Stimulated activated memory B cell treated with anti-CD40 and anti-IgM and Interleukin-4, amounts not matched to agents 10 μg/mL and 1 μg/mL and 100 μg/mL, for 72 hours (primary cell): ENCODE measurements at regions not wholly inside any gene's neighbourhood (a gene's known extent, or its start where the extent isn't known, plus 50 kb on each side); places are given as distances from the start of the nearest gene placed in this dataset.

Experiments used
- ATAC-seq: fragments of 150-1000 bp; cut with Tn5 transposase; 2 replicates; pipeline ENCODE4 v1.10.0; 2021
- H3K27ac Mint-ChIP-seq: one replicate; pipeline ENCODE4 v1.8.0; 2022; ENCODE audit warnings: mild to moderate bottlenecking, mixed read lengths
- H3K27me3 Mint-ChIP-seq: one replicate; pipeline ENCODE4 v1.8.0; 2022; ENCODE audit warnings: mixed read lengths
- H3K36me3 Mint-ChIP-seq: one replicate; pipeline ENCODE4 v1.8.0; 2022; ENCODE audit warnings: mixed read lengths
- H3K4me1 Mint-ChIP-seq: one replicate; pipeline ENCODE4 v1.8.0; 2022; ENCODE audit warnings: mixed read lengths
- H3K4me3 Mint-ChIP-seq: one replicate; pipeline ENCODE4 v1.8.0; 2022; ENCODE audit warnings: mild to moderate bottlenecking, moderate library complexity, mixed read lengths
- H3K9me3 Mint-ChIP-seq: one replicate; pipeline ENCODE4 v1.8.0; 2022; ENCODE audit warnings: mixed read lengths

GRCh38 chr20:7742479-7742878 is 197.8 kb downstream of the HAO1 start:
- no peak overlapping the region for H3K27ac Mint-ChIP-seq
- H3K36me3 Mint-ChIP-seq, result no peaks in the 10 kb centered on the region
- no peaks in the 10 kb centered on the region for H3K9me3 Mint-ChIP-seq
- no peak overlapping the region for H3K4me3 Mint-ChIP-seq
- H3K4me1 Mint-ChIP-seq, result no peaks in the 10 kb centered on the region
- no peak for ATAC-seq
- H3K27me3 Mint-ChIP-seq, result no peaks in the 10 kb centered on the region

GRCh38 chr20:7744411-7744810 is 195.8 kb downstream of the HAO1 start:
- Mint-ChIP-seq H3K4me1 (no peaks in the 10 kb centered on the region), H3K4me3 (no peak overlapping the region), H3K36me3 (no peaks in the 10 kb centered on the region), H3K27me3 (no peaks in the 10 kb centered on the region), H3K9me3 (no peaks in the 10 kb centered on the region), H3K27ac (no peak overlapping the region)
- no peak for ATAC-seq

- no peaks in the 10 kb centered on the region for H3K9me3 Mint-ChIP-seq
- no peaks in the 10 kb centered on the region for H3K27me3 Mint-ChIP-seq
- H3K36me3 Mint-ChIP-seq, result no peaks in the 10 kb centered on the region
- no peak overlapping the region for H3K4me3 Mint-ChIP-seq
- ATAC-seq, result no peak
- H3K4me1 Mint-ChIP-seq, result no peaks in the 10 kb centered on the region
- no peak overlapping the region for H3K27ac Mint-ChIP-seq
Observed at GRCh38 chr20:7748624-7749023, 191.6 kb downstream of the HAO1 start.

GRCh38 chr20:7754102-7754501 is 186.2 kb downstream of the HAO1 start:
- Mint-ChIP-seq H3K4me1 (no peaks in the 10 kb centered on the region), H3K36me3 (no peaks in the 10 kb centered on the region), H3K27me3 (no peaks in the 10 kb centered on the region), H3K27ac (no peak overlapping the region), H3K4me3 (no peak overlapping the region), H3K9me3 (no peaks in the 10 kb centered on the region)
- no peak for ATAC-seq

GRCh38 chr20:7758406-7758805 is 181.9 kb downstream of the HAO1 start:
- Mint-ChIP-seq H3K27me3 (no peaks in the 10 kb centered on the region), H3K27ac (no peak overlapping the region), H3K4me1 (no peaks in the 10 kb centered on the region), H3K4me3 (no peak overlapping the region), H3K9me3 (peaks cover 2% of the 10 kb centered on the region), H3K36me3 (no peaks in the 10 kb centered on the region)
- ATAC-seq, result no peak

- peaks cover 5% of the 10 kb centered on the region for H3K4me1 Mint-ChIP-seq
- H3K9me3 Mint-ChIP-seq, result peaks cover 4% of the 10 kb centered on the region
- no peaks in the 10 kb centered on the region for H3K27me3 Mint-ChIP-seq
- no peaks in the 10 kb centered on the region for H3K36me3 Mint-ChIP-seq
- ATAC-seq, result no peak
- H3K27ac Mint-ChIP-seq, result no peak overlapping the region
- no peak overlapping the region for H3K4me3 Mint-ChIP-seq
Observed at GRCh38 chr20:7760247-7761031, 179.8 kb downstream of the HAO1 start.

GRCh38 chr20:7765221-7765620 is 175.0 kb downstream of the HAO1 start:
- Mint-ChIP-seq H3K27ac (no peak overlapping the region), H3K36me3 (no peaks in the 10 kb centered on the region), H3K4me3 (no peak overlapping the region), H3K9me3 (peaks cover 7% of the 10 kb centered on the region), H3K27me3 (no peaks in the 10 kb centered on the region), H3K4me1 (peaks cover 5% of the 10 kb centered on the region)
- ATAC-seq, result no peak

GRCh38 chr20:7770046-7770445 is 170.2 kb downstream of the HAO1 start:
- Mint-ChIP-seq H3K9me3 (peaks cover 7% of the 10 kb centered on the region), H3K27me3 (no peaks in the 10 kb centered on the region), H3K4me3 (no peak overlapping the region), H3K27ac (no peak overlapping the region), H3K4me1 (peaks cover under 1% of the 10 kb centered on the region), H3K36me3 (no peaks in the 10 kb centered on the region)
- no peak for ATAC-seq

GRCh38 chr20:7770578-7770977 is 169.7 kb downstream of the HAO1 start:
- H3K9me3 Mint-ChIP-seq, result peaks cover 7% of the 10 kb centered on the region
- no peaks in the 10 kb centered on the region for H3K27me3 Mint-ChIP-seq
- H3K4me3 Mint-ChIP-seq, result no peak overlapping the region
- H3K36me3 Mint-ChIP-seq, result no peaks in the 10 kb centered on the region
- no peaks in the 10 kb centered on the region for H3K4me1 Mint-ChIP-seq
- no peak overlapping the region for H3K27ac Mint-ChIP-seq
- peak; percentile 71 for ATAC-seq

GRCh38 chr20:7772371-7772770 is 167.9 kb downstream of the HAO1 start:
- ATAC-seq, result no peak
- Mint-ChIP-seq H3K9me3 (peaks cover 14% of the 10 kb centered on the region), H3K27ac (no peak overlapping the region), H3K4me3 (no peak overlapping the region), H3K4me1 (no peaks in the 10 kb centered on the region), H3K36me3 (no peaks in the 10 kb centered on the region), H3K27me3 (no peaks in the 10 kb centered on the region)

GRCh38 chr20:7773511-7773910 is 166.7 kb downstream of the HAO1 start:
- Mint-ChIP-seq H3K9me3 (peaks cover 14% of the 10 kb centered on the region), H3K4me3 (no peak overlapping the region), H3K4me1 (no peaks in the 10 kb centered on the region), H3K36me3 (no peaks in the 10 kb centered on the region), H3K27ac (no peak overlapping the region), H3K27me3 (no peaks in the 10 kb centered on the region)
- ATAC-seq, result no peak

GRCh38 chr20:7775072-7775471 is 165.2 kb downstream of the HAO1 start:
- Mint-ChIP-seq H3K27me3 (no peaks in the 10 kb centered on the region), H3K27ac (no peak overlapping the region), H3K9me3 (peaks cover 18% of the 10 kb centered on the region), H3K4me3 (no peak overlapping the region), H3K36me3 (no peaks in the 10 kb centered on the region), H3K4me1 (no peaks in the 10 kb centered on the region)
- no peak for ATAC-seq

GRCh38 chr20:7776148-7776547 is 164.1 kb downstream of the HAO1 start:
- Mint-ChIP-seq H3K27me3 (no peaks in the 10 kb centered on the region), H3K36me3 (no peaks in the 10 kb centered on the region), H3K4me3 (no peak overlapping the region), H3K27ac (no peak overlapping the region), H3K9me3 (peaks cover 18% of the 10 kb centered on the region), H3K4me1 (no peaks in the 10 kb centered on the region)
- ATAC-seq, result no peak

- no peaks in the 10 kb centered on the region for H3K36me3 Mint-ChIP-seq
- H3K4me3 Mint-ChIP-seq, result no peak overlapping the region
- no peak for ATAC-seq
- no peaks in the 10 kb centered on the region for H3K4me1 Mint-ChIP-seq
- no peaks in the 10 kb centered on the region for H3K27me3 Mint-ChIP-seq
- H3K9me3 Mint-ChIP-seq, result peaks cover 2% of the 10 kb centered on the region
- no peak overlapping the region for H3K27ac Mint-ChIP-seq
Observed at GRCh38 chr20:7790189-7790588, 150.1 kb downstream of the HAO1 start.

GRCh38 chr20:7792150-7792869 is 147.9 kb downstream of the HAO1 start:
- H3K4me1 Mint-ChIP-seq, result no peaks in the 10 kb centered on the region

GRCh38 chr20:7798176-7798575 is 142.1 kb downstream of the HAO1 start:
- Mint-ChIP-seq H3K27me3 (no peaks in the 10 kb centered on the region), H3K9me3 (peaks cover 5% of the 10 kb centered on the region), H3K27ac (no peak overlapping the region)

More at GRCh38 chr20:7792150-7792869, 147.9 kb downstream of the HAO1 start:
- Mint-ChIP-seq H3K9me3 (peaks cover 2% of the 10 kb centered on the region), H3K27me3 (no peaks in the 10 kb centered on the region), H3K27ac (no peak overlapping the region), H3K4me3 (no peak overlapping the region), H3K36me3 (no peaks in the 10 kb centered on the region)
- ATAC-seq, result no peak

More at GRCh38 chr20:7798176-7798575, 142.1 kb downstream of the HAO1 start:
- H3K36me3 Mint-ChIP-seq, result no peaks in the 10 kb centered on the region
- ATAC-seq, result no peak
- H3K4me1 Mint-ChIP-seq, result no peaks in the 10 kb centered on the region
- H3K4me3 Mint-ChIP-seq, result no peak overlapping the region
